ENCODE measurements at regions not wholly inside any gene's neighbourhood (a gene's known extent, or its start where the extent isn't known, plus 50 kb on each side); places are given as distances from the start of the nearest gene placed in this dataset.
"Not testable (repeated sequence)": the region's sequence is repeated elsewhere in the genome, so short reads cannot be mapped to it uniquely, and the experiment has no call there.

DNA sequence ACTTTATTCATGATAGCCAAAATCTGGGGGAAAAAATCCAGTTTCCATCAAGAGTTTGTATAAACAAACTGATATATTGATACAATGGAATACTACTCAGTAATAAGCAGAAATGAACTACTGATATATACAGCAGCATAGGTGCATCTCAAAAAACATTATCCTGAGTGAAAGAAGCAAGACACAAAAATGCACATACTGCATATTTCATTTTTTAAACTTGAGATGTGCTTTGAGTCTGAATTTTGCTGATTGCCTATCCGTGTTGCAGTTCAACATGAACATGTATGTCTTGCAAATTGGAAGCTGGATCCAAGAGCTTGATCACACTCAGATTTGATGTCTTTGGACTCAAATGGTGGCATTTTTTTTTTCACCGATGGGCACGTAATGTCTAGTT lies 132.4 kb downstream of the TSEN15 start:
- no peaks in the 10 kb centered on the region for H3K4me1 ChIP-seq
- no peak overlapping the region for H3K4me3 ChIP-seq
- intact Hi-C loops (cut with DNase I): no loop called here
- TF ChIP-seq, protein P1, sequence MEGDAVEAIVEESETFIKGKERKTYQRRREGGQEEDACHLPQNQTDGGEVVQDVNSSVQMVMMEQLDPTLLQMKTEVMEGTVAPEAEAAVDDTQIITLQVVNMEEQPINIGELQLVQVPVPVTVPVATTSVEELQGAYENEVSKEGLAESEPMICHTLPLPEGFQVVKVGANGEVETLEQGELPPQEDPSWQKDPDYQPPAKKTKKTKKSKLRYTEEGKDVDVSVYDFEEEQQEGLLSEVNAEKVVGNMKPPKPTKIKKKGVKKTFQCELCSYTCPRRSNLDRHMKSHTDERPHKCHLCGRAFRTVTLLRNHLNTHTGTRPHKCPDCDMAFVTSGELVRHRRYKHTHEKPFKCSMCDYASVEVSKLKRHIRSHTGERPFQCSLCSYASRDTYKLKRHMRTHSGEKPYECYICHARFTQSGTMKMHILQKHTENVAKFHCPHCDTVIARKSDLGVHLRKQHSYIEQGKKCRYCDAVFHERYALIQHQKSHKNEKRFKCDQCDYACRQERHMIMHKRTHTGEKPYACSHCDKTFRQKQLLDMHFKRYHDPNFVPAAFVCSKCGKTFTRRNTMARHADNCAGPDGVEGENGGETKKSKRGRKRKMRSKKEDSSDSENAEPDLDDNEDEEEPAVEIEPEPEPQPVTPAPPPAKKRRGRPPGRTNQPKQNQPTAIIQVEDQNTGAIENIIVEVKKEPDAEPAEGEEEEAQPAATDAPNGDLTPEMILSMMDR (IDR thresholded peaks at IDR 0.05): no peak
- DNase-seq (no peak), ATAC-seq (no peak)
- H3K27ac ChIP-seq: no peak overlapping the region
- H3K27me3 ChIP-seq: no peaks in the 10 kb centered on the region
- H3K36me3 ChIP-seq: no peaks in the 10 kb centered on the region
- no peaks in the 10 kb centered on the region for H3K9me3 ChIP-seq

DNA sequence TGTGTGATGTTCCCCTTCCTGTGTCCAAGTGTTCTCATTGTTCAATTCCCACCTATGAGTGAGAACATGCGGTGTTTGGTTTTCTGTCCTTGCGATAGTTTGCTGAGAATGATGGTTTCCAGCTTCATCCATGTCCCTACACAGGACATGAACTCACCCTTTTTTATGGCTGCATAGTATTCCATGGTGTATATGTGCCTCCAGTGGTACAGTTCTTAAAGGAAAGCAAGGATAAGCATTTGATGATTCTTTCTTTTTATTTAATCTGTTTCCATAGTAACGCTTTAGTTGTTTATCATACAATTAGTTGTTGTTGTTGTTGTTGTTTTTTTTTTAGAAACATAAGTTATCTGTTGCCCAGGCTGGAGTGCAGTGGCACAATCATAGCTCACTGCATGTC lies 133.1 kb downstream of the TSEN15 start:
- ATAC-seq; DNase-seq; H3K27ac ChIP-seq; H3K4me1 ChIP-seq; intact Hi-C loops (cut with DNase I); H3K36me3 ChIP-seq; H3K9me3 ChIP-seq; H3K27me3 ChIP-seq; H3K4me3 ChIP-seq: not testable (repeated sequence)

DNA sequence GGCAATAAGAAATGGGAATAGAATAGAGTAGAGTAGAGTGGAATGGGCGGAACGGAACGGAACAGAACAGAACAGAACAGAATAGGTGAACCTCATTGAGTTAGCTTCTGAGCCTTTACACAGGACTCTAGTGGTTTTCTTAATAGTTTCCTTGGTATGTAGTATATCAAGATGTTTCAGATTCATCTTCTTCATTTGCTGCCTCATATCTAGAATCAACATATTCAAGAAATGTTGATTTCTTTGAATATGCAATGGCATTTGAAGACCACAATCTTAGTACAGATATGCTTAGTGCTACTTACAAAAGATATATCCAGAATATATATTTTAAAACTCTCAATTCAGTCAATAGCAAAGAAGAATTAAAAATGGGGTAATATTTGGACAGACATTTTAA lies 133.8 kb downstream of the TSEN15 start:
- TF ChIP-seq, protein P1 (IDR thresholded peaks at IDR 0.05): no peak
- no peak for DNase-seq

DNA sequence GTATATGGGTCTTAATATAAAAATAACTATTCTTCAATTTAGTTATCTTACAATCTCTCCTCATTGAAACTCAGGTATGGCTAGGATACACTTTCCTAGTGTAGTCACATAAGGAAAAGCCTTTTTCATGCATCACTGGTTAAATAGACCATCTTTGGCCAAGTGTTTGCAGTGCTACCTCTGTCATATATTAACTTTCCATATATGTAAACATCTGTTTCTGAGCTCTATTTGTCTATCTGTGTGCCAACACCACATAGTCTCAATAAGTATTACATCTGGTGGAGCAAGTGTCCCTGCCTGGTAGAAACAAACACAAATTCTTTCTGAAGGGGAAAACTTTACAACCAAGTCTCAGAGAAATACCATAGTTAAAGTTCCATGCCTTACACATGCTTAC lies 134.6 kb downstream of the TSEN15 start:
- no peaks in the 10 kb centered on the region for H3K9me3 ChIP-seq
- intact Hi-C loops (cut with DNase I): no loop called here
- ATAC-seq (no peak), DNase-seq (no peak)
- TF ChIP-seq, protein P1 (IDR thresholded peaks at IDR 0.05): no peak
- no peak overlapping the region for H3K27ac ChIP-seq
- H3K4me1 ChIP-seq: no peaks in the 10 kb centered on the region
- H3K36me3 ChIP-seq: no peaks in the 10 kb centered on the region
- no peaks in the 10 kb centered on the region for H3K27me3 ChIP-seq
- no peak overlapping the region for H3K4me3 ChIP-seq

More for the DNA sequence above, 133.8 kb downstream of the TSEN15 start:
- no peak overlapping the region for H3K4me3 ChIP-seq
- no peaks in the 10 kb centered on the region for H3K4me1 ChIP-seq
- no peaks in the 10 kb centered on the region for H3K9me3 ChIP-seq
- H3K27ac ChIP-seq: no peak overlapping the region
- ATAC-seq: no peak
- intact Hi-C loops (cut with DNase I): no loop called here
- H3K27me3 ChIP-seq: no peaks in the 10 kb centered on the region
- no peaks in the 10 kb centered on the region for H3K36me3 ChIP-seq

DNA sequence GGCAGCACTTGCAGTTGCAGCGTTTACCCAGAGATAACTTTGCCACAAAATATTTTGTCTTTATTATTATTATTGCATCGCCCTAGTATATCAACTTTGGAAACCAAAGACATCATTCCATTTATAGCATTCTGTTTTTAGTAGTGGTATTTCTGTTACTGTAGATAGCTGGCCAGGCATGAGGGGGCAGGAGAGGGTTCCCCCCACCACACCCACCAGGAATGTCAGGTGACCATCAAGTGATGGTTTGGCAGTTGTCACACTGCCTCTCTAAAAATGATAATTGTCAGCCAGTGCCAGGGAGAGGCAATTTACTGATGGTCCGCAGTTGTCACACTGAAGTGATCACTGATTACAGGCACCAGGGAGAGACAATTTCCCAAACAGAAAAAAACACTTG lies 135.6 kb downstream of the TSEN15 start:
- H3K4me1 ChIP-seq: no peaks in the 10 kb centered on the region
- no peaks in the 10 kb centered on the region for H3K36me3 ChIP-seq
- no peaks in the 10 kb centered on the region for H3K27me3 ChIP-seq
- H3K9me3 ChIP-seq: no peaks in the 10 kb centered on the region
- no peak overlapping the region for H3K27ac ChIP-seq
- no peak overlapping the region for H3K4me3 ChIP-seq
- DNase-seq: no peak
- no peak for ATAC-seq
- intact Hi-C loops (cut with DNase I): no loop called here
- TF ChIP-seq, protein P1 (IDR thresholded peaks at IDR 0.05): no peak

DNA sequence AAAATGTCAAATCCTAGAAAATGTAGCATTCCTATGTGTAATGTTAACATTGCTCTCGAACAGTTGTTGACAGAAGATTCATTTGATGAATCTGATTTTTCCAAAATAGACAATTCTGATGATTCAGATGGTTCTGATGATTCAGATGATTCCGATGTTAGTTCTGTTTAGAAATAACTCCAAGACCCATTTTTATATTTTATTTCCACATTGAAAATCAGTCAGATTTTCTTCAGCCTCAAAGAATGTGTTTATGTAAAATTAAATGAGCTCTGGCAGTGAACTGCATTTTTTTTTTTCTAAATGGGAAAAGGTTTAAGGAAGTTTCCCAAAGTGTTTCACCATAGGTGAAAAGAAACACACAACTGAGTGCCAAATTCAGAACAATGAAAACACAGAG lies 136.5 kb downstream of the TSEN15 start:
- no peak overlapping the region for H3K27ac ChIP-seq
- H3K4me1 ChIP-seq: no peaks in the 10 kb centered on the region
- H3K36me3 ChIP-seq: no peaks in the 10 kb centered on the region
- TF ChIP-seq, protein P1 (IDR thresholded peaks at IDR 0.05): no peak
- no peak overlapping the region for H3K4me3 ChIP-seq
- no peak for DNase-seq
- H3K9me3 ChIP-seq: no peaks in the 10 kb centered on the region
- intact Hi-C loops (cut with DNase I): no loop called here
- no peak for ATAC-seq
- H3K27me3 ChIP-seq: no peaks in the 10 kb centered on the region

All from upper lobe of right lung (tissue), 1 donor.